ENCODE measurements at regions not wholly inside any gene's neighbourhood (a gene's known extent, or its start where the extent isn't known, plus 50 kb on each side); places are given as distances from the start of the nearest gene placed in this dataset.

DNA sequence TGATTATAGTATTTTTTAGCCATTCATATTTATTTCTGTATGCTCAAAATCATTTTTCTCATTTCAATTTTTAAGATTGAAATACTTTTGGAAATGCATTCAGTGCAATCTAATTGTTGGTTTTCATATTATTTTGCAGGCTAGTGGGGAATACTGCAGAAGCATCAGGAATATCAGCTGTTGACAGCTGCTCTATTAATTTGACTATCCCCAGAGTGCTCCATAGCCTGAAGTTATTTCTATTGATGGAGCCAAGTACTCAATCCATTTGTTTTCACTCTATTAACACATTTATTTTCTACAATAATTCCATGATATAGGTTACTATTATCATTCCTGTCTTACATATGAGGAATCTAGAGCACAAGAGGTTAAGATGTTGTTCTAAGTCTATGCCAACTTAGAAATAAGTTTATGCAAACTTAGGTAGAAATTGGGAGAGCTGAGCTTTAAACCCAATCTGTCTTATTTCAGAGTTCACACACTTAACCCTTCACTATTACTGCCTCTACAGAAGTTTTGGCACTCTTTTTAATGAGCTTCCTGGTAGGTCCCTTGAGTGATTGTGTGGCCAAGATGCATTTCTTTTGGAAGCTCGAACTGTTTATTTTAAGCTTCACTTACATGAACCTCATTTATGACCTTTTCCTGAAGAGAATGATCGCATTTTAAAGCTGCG, 65.6 kb upstream of the PCDH18 start:
- H3K36me3 ChIP-seq (ENCODE audit: control insufficient read depth, insufficient read depth, low read length), result no peaks in the 10 kb centered on the region
- dilution Hi-C loops (cut with HindIII; ENCODE audit: low sequenced_read_pairs, unreplicated experiment) (no loop called here), intact Hi-C loops (cut with micrococcal nuclease) (no loop called here), in situ Hi-C loops (cut with MboI; ENCODE audit: low sequenced_read_pairs) (no loop called here)
- no peak overlapping the region for H2AFZ ChIP-seq (replicated peaks; ENCODE audit: low read length, poor library complexity)
- H3K23ac ChIP-seq (ENCODE audit: low read depth, low read length), result no peak overlapping the region
- no peak overlapping the region for H3K27ac ChIP-seq (ENCODE audit: insufficient read depth, low read length)
- no TSS peak for BruUV-seq (replicated peaks)
- no peak overlapping the region for H3K4me3 ChIP-seq (ENCODE audit: insufficient read depth, low read depth, low read length)
- TF ChIP-seq BHLHE40 (IDR thresholded peaks at IDR 0.05; ENCODE audit: low read depth, low read length) (no peak), POLR2A (IDR thresholded peaks at IDR 0.05; ENCODE audit: low read depth, low read length) (no peak), CEBPB (IDR thresholded peaks at IDR 0.05; ENCODE audit: low read depth, low read length) (no peak), MAZ (IDR thresholded peaks at IDR 0.05; ENCODE audit: borderline replicate concordance, low read depth, low read length) (no peak), RFX5 (IDR thresholded peaks at IDR 0.05; ENCODE audit: low read depth, low read length) (no peak), RCOR1 (IDR thresholded peaks at IDR 0.05; ENCODE audit: insufficient replicate concordance, low read length) (no peak), NFE2L2 (IDR thresholded peaks at IDR 0.05; ENCODE audit: low read depth, low read length) (no peak), FOS (IDR thresholded peaks at IDR 0.05; ENCODE audit: low read depth, low read length) (no peak), CHD1 (IDR thresholded peaks at IDR 0.05; ENCODE audit: low read depth, low read length) (no peak), SMC3 (IDR thresholded peaks at IDR 0.05; ENCODE audit: low read depth, low read length) (no peak)
- TF ChIP-seq, protein P1, sequence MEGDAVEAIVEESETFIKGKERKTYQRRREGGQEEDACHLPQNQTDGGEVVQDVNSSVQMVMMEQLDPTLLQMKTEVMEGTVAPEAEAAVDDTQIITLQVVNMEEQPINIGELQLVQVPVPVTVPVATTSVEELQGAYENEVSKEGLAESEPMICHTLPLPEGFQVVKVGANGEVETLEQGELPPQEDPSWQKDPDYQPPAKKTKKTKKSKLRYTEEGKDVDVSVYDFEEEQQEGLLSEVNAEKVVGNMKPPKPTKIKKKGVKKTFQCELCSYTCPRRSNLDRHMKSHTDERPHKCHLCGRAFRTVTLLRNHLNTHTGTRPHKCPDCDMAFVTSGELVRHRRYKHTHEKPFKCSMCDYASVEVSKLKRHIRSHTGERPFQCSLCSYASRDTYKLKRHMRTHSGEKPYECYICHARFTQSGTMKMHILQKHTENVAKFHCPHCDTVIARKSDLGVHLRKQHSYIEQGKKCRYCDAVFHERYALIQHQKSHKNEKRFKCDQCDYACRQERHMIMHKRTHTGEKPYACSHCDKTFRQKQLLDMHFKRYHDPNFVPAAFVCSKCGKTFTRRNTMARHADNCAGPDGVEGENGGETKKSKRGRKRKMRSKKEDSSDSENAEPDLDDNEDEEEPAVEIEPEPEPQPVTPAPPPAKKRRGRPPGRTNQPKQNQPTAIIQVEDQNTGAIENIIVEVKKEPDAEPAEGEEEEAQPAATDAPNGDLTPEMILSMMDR (conservative IDR thresholded peaks at IDR 0.05; ENCODE audit: low read depth, low read length), result no peak
- TF ChIP-seq, protein P2, sequence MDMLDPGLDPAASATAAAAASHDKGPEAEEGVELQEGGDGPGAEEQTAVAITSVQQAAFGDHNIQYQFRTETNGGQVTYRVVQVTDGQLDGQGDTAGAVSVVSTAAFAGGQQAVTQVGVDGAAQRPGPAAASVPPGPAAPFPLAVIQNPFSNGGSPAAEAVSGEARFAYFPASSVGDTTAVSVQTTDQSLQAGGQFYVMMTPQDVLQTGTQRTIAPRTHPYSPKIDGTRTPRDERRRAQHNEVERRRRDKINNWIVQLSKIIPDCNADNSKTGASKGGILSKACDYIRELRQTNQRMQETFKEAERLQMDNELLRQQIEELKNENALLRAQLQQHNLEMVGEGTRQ (IDR thresholded peaks at IDR 0.05; ENCODE audit: low read depth, low read length), result no peak
- no peak overlapping the region for H3K4ac ChIP-seq (ENCODE audit: low read depth, low read length)
- ChIA-PET CTCF (no interaction called here), POLR2A (ENCODE audit: unreplicated experiment) (interaction anchor here (1.1 kb wide), 1 partner anchor 66 kb away, joined by 7 read pairs; the partner anchor contains the start of gene PCDH18)
- H3K18ac ChIP-seq (ENCODE audit: low read depth, low read length), result no peak overlapping the region
- H2AK5ac ChIP-seq (ENCODE audit: low read depth, low read length), result no peak overlapping the region
- no peak overlapping the region for H4K5ac ChIP-seq (ENCODE audit: low read depth, low read length)
- WGBS, 2 experiments (ENCODE audit: extremely low coverage in 2 of 2, insufficient read length in 1 of 2), result no CpG with 5 or more reads among the region's 3 CpGs
- H4K20me1 ChIP-seq (ENCODE audit: insufficient read depth, low read length), result no peaks in the 10 kb centered on the region
- H3K27me3 ChIP-seq (ENCODE audit: control insufficient read depth, insufficient read depth, low read length), result no peaks in the 10 kb centered on the region
- H3K4me1 ChIP-seq (ENCODE audit: control insufficient read depth, insufficient read depth, low read length), result peaks cover 2% of the 10 kb centered on the region; the same call in 1 of the 2 replicates
- no peaks in the 10 kb centered on the region for H3K79me1 ChIP-seq (ENCODE audit: low read depth in 1 of 2, low read length in 2 of 2)
- no peak overlapping the region for H4K91ac ChIP-seq (ENCODE audit: insufficient read depth, low read depth, low read length)
- H2BK120ac ChIP-seq (ENCODE audit: low read depth, low read length), result no peak overlapping the region
- no peak overlapping the region for H3K14ac ChIP-seq (replicated peaks; ENCODE audit: low read depth, low read length)
- H2AK9ac ChIP-seq (replicated peaks; ENCODE audit: low read depth, low read length, poor library complexity), result no peak overlapping the region
- H2BK20ac ChIP-seq (ENCODE audit: low read depth, low read length), result no peak overlapping the region
- H3K4me2 ChIP-seq (ENCODE audit: low read depth, low read length), result no peak overlapping the region
- no peak overlapping the region for H3K9ac ChIP-seq (ENCODE audit: low read depth, low read length)
- H4K8ac ChIP-seq (ENCODE audit: low read depth in 2 of 2, low read length in 2 of 2), result no peak overlapping the region
- no peak overlapping the region for H2BK5ac ChIP-seq (ENCODE audit: low read depth, low read length, poor library complexity, severe bottlenecking)
- no peaks in the 10 kb centered on the region for H3K9me1 ChIP-seq (ENCODE audit: insufficient read depth, low read length)
- no peak for ATAC-seq (ENCODE audit: low read depth)
- no peaks in the 10 kb centered on the region for H3K9me3 ChIP-seq (ENCODE audit: control insufficient read depth, insufficient read depth, low read length)
- H3K56ac ChIP-seq (ENCODE audit: extremely low read depth, insufficient read depth, low read length), result no peak overlapping the region
- DNase-seq, result no peak
- no peak overlapping the region for H2BK15ac ChIP-seq (ENCODE audit: low read depth, low read length)

Measured in IMR-90 (cell line).